ES-I3 (cell line): ENCODE measurements at regions not wholly inside any gene's neighbourhood (a gene's known extent, or its start where the extent isn't known, plus 50 kb on each side); places are given as distances from the start of the nearest gene placed in this dataset.
"Not testable (repeated sequence)": the region's sequence is repeated elsewhere in the genome, so short reads cannot be mapped to it uniquely, and the experiment has no call there.

ENCODE experiments used
- H3K36me3 ChIP-seq: 2 replicates; pipeline ENCODE4 v1.6.1; 2013; ENCODE audit warnings: mild to moderate bottlenecking, low read length, control low read depth, moderate library complexity; ENCODE audit not compliant: insufficient read depth
- H3K4me1 ChIP-seq: 2 replicates; pipeline ENCODE4 v1.6.1; 2013; ENCODE audit warnings: mild to moderate bottlenecking, control low read depth, low read length; ENCODE audit not compliant: insufficient read depth
- H3K9ac ChIP-seq: 2 replicates; pipeline ENCODE4 v1.6.1; 2013; ENCODE audit warnings: low read depth, mild to moderate bottlenecking, low read length, moderate library complexity
- H3K9me3 ChIP-seq: 2 replicates; pipeline ENCODE4 v1.6.1; 2013; ENCODE audit warnings: mild to moderate bottlenecking, low read length, moderate library complexity; ENCODE audit not compliant: control insufficient read depth, insufficient read depth

DNA sequence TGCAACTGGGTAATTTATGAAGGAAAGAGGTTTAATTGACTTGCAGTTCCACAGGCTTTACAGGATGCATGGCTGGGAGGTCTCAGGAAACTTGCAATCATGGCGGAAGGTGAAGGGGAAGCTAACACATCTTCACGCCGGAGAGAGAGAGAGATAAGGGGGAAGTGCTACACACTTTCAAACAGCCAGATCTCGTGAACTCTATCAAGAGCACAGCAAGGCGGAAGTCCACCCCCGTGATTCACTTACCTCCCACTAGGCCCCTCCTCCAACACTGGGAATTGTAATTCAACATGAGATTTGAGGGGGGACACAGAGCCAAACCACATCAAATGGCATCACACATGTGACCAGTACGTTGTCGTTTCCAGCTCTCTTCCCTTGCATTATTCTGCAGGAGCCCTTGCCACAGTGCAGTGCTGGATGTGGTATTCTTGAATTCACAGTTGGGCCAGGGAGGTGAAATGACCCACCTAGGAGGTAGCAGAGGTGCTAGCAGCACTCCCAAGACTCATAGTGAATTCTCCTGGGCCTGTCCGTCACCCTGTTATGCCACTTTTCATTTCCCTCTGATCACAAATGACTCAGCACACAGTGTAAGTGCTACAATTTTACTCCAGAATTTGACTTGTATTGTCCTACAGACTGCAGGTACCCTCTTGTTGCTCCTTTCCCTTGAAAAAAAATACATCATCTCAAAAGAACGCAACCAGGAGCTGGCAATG, 179.2 kb upstream of the PLGLB2 start:
- not testable (repeated sequence) for H3K9ac ChIP-seq, H3K9me3 ChIP-seq, H3K4me1 ChIP-seq, H3K36me3 ChIP-seq

DNA sequence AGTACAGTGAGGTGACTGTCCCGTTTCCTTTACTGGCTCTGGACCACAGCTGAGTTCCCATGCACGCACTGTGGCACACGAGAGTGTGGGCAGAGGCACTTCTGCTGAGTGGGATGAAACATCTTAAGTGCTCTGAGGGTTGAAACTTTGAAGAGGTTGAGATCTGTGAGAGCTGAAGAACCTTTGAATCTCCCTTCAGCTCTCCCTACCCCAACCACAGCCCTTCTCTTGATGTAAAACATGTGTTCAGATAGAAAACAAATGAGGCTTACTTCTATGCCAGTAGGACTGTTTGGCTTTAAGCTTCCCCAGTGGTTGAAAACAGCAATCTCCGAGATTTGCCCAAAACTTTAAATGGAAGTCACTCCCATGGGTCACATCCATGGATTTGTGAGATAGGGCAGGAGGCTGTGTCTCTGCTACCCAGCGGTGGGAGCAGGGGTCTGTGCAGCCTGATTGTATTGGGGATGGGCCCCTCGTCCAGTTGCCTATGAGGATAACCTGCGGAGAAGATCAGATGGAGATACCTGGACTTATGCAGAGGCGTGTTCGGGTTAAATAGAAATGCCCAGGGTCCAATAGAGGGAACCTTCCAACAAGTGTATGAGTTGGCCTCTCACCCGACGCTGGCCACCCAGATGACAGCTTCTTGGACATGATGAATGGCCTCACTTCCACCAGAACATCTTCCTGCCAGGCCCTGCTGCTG, 178.0 kb upstream of the PLGLB2 start:
- H3K9ac ChIP-seq, H3K4me1 ChIP-seq, H3K9me3 ChIP-seq, H3K36me3 ChIP-seq: not testable (repeated sequence)

DNA sequence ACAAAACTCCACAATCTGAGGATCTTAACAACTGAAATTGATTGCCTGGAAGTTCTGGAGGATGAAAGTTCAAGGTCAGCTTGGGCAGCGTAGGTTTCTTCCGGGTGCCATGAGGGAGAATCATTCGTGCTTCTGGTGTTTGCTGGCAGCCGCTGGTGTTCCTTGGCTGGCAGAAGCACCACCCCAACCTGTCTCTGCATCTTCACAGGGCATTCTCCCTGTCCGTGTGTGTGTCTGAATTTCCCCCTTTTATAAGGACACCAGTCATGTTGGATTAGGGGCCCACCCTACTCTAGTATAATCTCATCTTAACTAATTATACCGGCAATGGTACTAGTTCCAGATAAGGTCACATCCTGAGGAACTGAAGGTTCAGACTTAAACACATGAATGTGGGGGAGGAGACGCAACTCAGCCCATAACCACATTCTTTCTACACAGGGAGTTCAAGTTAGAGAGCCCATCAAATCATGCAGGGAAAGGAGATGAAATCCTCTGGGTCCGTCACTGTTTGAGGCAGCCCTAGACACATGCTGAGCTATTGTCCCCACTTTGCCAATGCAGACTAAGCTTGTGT, 175.9 kb upstream of the PLGLB2 start:
- H3K36me3 ChIP-seq, H3K4me1 ChIP-seq, H3K9me3 ChIP-seq, H3K9ac ChIP-seq: not testable (repeated sequence)

DNA sequence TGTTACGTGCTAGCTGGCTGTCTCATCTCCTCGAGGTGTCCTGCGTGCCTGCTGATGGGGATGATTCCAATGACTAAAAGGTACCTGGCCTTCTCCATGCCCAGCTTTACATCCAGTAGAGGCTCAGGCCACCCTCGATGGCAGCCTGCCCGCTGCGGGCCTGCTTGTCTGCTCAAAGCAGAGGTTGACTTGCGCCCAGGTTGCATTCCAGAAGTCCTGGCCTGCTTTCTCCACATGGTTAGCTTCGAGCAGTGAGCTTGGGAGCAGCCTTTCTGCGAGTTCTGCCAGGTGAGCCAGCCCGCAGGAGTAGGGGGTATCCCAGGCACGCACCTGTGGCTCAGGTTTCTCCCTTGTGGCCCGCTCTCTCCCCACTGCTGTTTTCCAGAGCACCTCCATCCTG, 175.0 kb upstream of the PLGLB2 start:
- not testable (repeated sequence) for H3K9ac ChIP-seq, H3K4me1 ChIP-seq, H3K9me3 ChIP-seq, H3K36me3 ChIP-seq

DNA sequence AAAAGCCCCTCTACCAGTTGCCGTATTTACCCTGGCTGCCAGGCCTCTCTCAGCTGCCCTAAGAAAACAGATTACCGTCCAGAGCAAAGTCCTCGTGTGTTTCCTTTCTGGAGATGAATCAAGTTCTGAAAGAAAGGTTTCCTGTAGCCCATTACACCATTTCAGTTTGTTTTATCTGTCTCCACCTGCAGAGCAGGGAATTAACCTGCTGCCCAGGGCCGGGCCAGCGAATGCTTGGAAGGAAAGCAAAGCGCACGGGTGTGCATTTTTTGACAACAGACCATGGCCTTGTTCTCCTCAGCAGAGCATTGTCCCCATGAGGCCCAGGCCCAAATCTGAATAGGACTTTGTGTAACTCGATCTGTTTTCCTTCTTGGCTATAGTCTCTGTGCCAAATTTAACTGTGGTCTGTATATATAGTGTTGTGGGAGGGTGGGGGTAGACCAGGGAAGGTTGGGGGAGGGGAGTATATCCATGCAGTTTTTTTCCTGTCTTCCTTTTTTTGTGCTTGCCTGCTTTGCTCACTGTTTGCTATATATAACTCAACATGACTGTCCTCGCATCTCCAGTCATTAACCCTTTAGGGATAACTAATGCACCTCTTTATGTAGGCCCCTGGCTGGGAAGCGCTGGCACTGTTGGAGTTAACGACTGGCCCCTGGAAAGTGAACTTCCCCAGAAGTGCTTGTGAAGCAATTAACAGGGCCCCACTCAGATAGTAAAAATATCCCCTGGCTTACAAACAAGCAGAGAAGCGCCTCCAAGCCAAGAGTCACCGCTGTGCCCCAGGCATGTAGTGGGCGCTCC, 174.3 kb upstream of the PLGLB2 start:
- not testable (repeated sequence) for H3K9me3 ChIP-seq, H3K9ac ChIP-seq, H3K36me3 ChIP-seq, H3K4me1 ChIP-seq

DNA sequence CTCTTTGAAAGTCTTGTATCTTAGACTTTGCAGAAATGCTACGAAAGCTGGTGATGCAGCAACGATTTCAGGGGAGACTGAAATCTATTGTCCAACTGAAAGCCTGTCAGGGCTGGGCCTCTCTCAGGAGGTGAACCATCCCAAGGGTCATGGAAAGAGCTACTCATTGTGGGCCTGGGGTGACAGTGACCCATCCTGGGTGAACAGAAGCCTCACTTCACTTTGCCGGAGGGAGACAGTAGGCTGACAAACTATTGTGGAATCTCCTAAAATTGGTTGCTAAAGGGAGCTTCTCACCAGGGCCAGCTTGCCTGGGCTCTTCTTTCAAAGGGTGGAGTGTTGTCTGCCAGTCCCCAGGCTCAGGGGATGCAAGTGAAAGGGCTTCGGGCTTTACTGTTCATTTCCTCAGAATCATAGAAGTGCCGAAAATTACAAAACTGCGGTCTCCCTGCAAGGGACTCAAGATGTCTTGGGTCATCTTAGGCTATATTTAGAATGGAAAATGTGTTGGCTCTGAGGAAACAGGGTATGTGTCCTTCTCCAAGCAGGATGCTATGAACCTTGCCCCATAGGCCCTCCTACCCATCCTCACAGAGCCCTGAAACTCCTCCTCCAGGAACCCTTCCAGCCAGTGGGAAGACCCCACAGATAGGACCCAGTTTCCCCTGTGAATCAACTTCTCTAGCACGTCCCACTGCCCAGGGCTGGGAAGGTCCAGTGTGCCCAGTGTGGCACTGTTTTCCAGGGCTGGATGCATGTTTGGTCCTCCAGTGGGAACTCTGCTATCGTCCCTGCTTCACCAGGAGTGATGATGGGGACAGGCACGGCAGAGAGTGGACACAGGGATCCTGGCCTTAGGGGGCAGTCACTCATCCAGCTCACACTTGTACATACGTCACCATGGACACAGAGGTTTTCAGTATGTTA, 173.4 kb upstream of the PLGLB2 start:
- H3K9me3 ChIP-seq, H3K36me3 ChIP-seq, H3K9ac ChIP-seq, H3K4me1 ChIP-seq: not testable (repeated sequence)

DNA sequence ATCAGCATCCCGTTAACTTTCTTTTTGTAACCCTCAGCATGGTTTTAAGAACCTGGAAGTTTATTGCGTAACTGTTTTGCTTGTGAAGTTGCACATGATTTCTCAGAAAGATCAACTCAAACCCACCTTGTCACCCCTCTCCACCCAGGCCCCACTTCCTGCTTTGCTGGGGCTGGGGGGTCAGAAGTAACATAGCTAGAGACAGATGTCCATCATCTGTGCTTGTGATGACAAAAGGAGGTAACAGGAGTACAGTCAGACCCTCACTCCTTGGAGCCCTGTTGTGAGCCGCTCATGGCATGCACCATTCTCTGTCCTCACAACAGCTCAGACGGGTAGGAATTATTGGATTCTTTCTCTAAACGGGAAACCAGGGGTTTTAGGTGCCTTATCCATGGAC, 172.7 kb upstream of the PLGLB2 start:
- not testable (repeated sequence) for H3K36me3 ChIP-seq, H3K9me3 ChIP-seq, H3K4me1 ChIP-seq, H3K9ac ChIP-seq

DNA sequence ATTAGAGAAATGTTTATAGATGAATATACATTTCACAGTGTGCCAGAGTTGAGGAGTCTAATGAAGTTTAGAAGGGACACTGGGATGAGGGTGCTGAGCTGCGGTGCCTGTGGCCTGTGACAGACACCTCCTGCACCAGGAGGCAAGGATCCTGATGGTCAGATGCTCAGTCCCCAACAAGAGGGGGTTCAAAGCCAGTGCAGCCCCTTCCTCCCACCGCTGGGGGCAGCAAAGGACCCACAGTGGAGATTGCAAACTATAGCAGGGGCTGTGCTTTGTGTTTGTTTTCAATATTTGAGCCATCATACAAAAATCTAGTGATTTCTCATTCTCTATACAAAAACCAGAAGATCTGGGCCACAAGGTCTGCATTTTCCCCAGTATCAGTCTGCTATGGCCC, 170.5 kb upstream of the PLGLB2 start:
- H3K36me3 ChIP-seq, H3K9me3 ChIP-seq, H3K4me1 ChIP-seq, H3K9ac ChIP-seq: not testable (repeated sequence)

DNA sequence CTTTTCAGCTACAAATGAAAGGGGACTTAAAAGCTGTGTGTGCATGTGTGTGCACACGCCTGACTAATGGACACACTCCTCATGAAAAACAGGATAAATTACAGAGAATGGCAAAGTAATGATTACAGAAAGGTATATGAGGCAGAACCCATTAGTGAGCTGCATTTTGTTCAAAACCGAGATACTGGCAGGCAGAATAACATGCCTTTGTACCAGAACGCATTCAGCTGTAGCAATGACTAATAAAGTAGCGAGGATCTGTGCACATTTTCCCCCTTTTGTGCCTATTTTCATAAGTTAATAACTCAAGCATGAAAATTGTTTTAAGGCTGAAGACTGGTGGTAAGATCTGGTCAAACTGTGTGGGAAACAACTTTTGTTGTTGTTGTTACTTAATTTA, 165.7 kb upstream of the PLGLB2 start:
- not testable (repeated sequence) for H3K9ac ChIP-seq, H3K9me3 ChIP-seq, H3K36me3 ChIP-seq

DNA sequence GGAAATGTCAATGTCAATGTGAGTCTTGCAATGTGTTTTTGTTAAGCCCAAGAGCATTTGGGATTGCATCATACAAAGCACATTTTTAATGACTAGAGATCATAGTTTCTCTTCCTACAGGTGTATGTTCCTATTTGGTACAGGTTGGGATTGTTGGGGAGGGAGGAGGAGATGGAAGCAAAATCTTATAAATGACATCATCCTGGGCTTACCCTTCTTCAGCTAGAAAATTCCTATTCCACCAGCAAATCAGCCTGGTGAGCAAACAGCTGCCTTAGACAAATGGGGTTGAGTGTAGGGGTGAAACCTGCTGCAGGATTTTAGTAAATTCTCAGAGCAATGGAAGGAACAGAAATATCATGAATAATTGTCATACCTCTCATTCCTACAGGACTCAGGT, 165.3 kb upstream of the PLGLB2 start:
- H3K9ac ChIP-seq, H3K36me3 ChIP-seq, H3K4me1 ChIP-seq, H3K9me3 ChIP-seq: not testable (repeated sequence)

More for the DNA sequence above, 165.7 kb upstream of the PLGLB2 start:
- H3K4me1 ChIP-seq, result not testable (repeated sequence)

DNA sequence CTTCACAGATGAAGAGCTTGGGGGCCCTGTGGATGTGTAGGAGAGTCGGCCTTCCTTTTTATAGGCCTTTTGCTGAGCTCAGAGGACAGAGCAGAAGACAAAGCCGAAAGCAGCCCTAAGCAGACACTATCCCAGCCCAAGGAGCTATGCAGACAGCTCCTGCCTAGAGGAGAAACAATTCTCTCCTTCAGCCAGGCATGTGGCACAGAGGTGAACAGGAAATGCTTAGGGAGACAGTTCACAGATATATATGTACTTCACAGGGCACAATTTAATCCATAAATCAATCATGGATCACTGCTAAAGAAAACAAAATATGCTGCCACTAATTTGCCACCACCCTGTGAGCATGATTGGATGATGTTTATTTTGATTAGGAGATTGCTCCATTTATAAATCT, 164.5 kb upstream of the PLGLB2 start:
- H3K9me3 ChIP-seq, H3K36me3 ChIP-seq, H3K9ac ChIP-seq, H3K4me1 ChIP-seq: not testable (repeated sequence)

DNA sequence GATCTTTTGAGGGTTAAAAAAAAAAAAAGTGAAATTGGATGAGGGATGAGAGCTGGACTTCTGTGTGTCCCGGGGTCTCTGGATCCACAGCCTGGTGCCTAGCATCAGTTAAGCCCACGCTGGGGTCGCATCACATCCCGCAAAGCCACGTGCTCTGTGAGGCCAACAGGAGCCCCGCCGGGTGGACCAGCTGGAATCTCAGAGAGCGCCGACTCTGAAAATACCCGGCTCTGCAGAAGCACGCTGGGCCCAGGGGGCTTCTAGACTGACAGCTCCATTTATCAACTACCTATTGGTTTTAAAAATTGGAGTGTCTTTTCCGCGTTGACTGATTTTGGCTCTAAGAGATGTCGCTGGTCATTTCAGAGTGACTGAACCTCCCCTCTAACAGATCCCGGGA, 164.1 kb upstream of the PLGLB2 start:
- H3K36me3 ChIP-seq, H3K9ac ChIP-seq: not testable (repeated sequence)

DNA sequence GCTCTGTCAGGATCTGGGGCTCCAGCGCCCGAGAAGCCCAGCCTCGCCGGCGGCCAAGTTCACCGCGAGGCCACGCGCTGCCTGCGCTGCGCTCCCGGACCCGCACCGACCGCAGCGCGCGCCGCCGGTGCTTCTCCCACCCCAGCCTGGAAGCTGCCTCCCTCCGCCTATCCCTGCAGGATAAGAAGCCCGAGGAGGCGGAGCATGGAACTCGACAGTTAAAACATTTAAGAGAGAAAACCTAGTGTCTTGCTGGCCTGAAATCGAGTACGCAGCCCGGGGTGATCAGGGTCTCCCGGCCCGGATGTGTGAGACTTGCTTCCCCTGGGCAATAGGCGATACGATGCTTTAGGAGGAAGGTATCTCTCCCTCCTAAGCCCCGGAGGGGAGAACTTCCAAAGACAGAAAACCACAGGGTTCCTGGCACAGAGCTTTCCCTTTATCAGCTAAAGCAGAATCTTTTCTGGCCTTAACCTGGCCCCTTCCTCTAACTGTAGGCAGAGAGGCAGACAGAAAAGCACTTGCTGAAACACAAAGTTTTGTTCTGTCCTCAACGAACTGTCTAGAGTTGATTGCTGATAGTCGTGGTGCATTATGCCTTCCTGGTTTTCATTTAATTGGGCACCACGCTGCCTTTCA, 163.5 kb upstream of the PLGLB2 start:
- H3K9ac ChIP-seq, H3K9me3 ChIP-seq, H3K36me3 ChIP-seq, H3K4me1 ChIP-seq: not testable (repeated sequence)

More for the DNA sequence above, 164.1 kb upstream of the PLGLB2 start:
- not testable (repeated sequence) for H3K9me3 ChIP-seq, H3K4me1 ChIP-seq

DNA sequence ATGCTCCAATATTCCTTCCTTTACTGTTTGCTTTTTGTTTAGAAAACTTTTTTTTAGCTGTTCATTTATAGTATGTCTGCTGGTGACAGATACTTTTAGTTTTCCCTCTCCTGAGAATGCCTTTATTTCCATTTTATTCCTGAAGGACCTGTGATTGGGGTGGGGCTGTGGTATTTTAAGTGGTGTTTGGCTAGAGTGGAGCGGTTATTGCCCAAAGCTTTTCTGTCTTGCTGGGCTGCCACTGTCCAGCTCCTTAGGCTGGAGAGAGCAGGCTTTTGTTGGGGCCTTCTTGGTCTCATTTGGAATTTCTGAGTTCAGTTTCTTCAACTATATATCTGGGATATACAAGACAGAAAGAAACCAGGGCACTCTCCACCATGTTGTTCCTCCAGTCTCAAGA, 160.0 kb upstream of the PLGLB2 start:
- H3K9ac ChIP-seq, H3K9me3 ChIP-seq, H3K36me3 ChIP-seq, H3K4me1 ChIP-seq: not testable (repeated sequence)
